ENCODE measurements at regions not wholly inside any gene's neighbourhood (a gene's known extent, or its start where the extent isn't known, plus 50 kb on each side); places are given as distances from the start of the nearest gene placed in this dataset.

DNA sequence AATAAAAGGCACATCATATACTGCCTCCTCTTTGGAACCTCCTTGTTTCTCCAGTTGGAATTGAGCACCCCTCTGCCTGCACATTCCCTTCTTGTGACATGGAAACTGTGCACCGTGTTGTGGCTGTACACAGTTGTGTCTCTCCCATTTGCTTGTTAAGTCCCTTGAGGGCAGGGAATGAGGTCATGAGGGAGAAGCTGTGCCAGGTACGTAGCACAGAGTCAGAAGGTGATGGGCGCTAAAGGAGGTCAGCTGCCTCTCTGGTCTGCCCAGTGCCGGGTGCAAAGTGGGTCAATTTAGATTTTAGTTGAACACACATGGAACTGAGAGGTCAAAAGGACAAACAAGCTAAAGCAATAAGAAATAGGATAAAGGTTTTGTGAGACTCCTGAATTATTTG lies 124.4 kb downstream of the FAM43A start:
- Histone ChIP-seq H3K4me2 (ENCODE audit: insufficient read depth, insufficient read length, low read length) (no peak overlapping the region), H3K14ac (ENCODE audit: insufficient read depth, low read length) (no peak overlapping the region), H4K5ac (ENCODE audit: insufficient read length, low read depth, low read length) (no peak overlapping the region), H4K20me1 (ENCODE audit: control insufficient read depth, insufficient read depth, insufficient read length) (no peaks in the 10 kb centered on the region), H4K91ac (ENCODE audit: insufficient read length, low read depth, low read length) (no peak overlapping the region), H2AFZ (ENCODE audit: low read length) (no peak overlapping the region), H2BK20ac (ENCODE audit: low read depth, low read length, poor library complexity, severe bottlenecking) (no peak overlapping the region), H2BK5ac (ENCODE audit: insufficient read length, low read length) (no peak overlapping the region), H3K9me3 (ENCODE audit: control insufficient read depth, low read depth, low read length) (no peaks in the 10 kb centered on the region), H3K27me3 (ENCODE audit: insufficient read depth, low read length) (no peaks in the 10 kb centered on the region), H2AK5ac (ENCODE audit: insufficient read length, low read length) (no peak overlapping the region), H3K9ac (ENCODE audit: extremely low read depth, insufficient read length, low read length) (no peak overlapping the region), H2BK120ac (ENCODE audit: low read depth, low read length, poor library complexity, severe bottlenecking) (no peak overlapping the region), H3K56ac (ENCODE audit: insufficient read length, low read depth, low read length) (no peak overlapping the region), H3K79me2 (ENCODE audit: insufficient read depth, low read length) (no peaks in the 10 kb centered on the region; the same call in 1 of the 2 replicates), H3K79me1 (ENCODE audit: insufficient read depth, low read depth, low read length, poor library complexity, severe bottlenecking) (no peaks in the 10 kb centered on the region), H4K8ac (replicated peaks; ENCODE audit: insufficient read length, low read depth, low read length) (no peak overlapping the region), H3K23me2 (ENCODE audit: insufficient read length, low read depth, low read length, poor library complexity, severe bottlenecking) (no peaks in the 10 kb centered on the region), H3K4ac (ENCODE audit: low read depth, low read length) (no peak overlapping the region), H3T11ph (ENCODE audit: low read length) (no peak overlapping the region), H3K4me1 (ENCODE audit: insufficient read depth, low read length) (no peaks in the 10 kb centered on the region), H2BK15ac (ENCODE audit: low read depth, low read length) (no peak overlapping the region), H3K23ac (ENCODE audit: insufficient read length, low read depth, low read length) (no peak overlapping the region), H3K18ac (ENCODE audit: insufficient read length, low read depth, low read length) (no peak overlapping the region), H2BK12ac (ENCODE audit: insufficient read length, low read depth, low read length) (no peak overlapping the region), H3K27ac (ENCODE audit: insufficient read length, low read depth, low read length) (no peak overlapping the region)
- DNase-seq: no peak
- Mint-ChIP-seq H3K4me3 (no peak overlapping the region; a peak in 1 of 5 replicates), H3K4me1 (peaks cover 15 to 23% of the 10 kb centered on the region in 2 experiments), H3K9me3 (no peaks in the 10 kb centered on the region), H3K36me3 (ENCODE audit: insufficient read depth in 1 of 3, low read depth in 3 of 3) (no peaks in the 10 kb centered on the region), H3K27me3 (ENCODE audit: low read depth) (peaks cover 8% of the 10 kb centered on the region), H3K27ac (no peak overlapping the region)
- TF ChIP-seq CTCF (conservative IDR thresholded peaks at IDR 0.05): no peak
- WGBS (ENCODE audit: extremely low coverage, insufficient read length, low lambda C conversion rate): no CpG with 5 or more reads among the region's 4 CpGs
